ENCODE measurements at regions not wholly inside any gene's neighbourhood (a gene's known extent, or its start where the extent isn't known, plus 50 kb on each side); places are given as distances from the start of the nearest gene placed in this dataset.

- no peak for DNase-seq (ENCODE audit: low read depth in 4 of 4, low spot score in 2 of 4)
These were observed 156.4 kb downstream of the AACS start for GRCh38 chr12:125221602-125222001.

- no peak for DNase-seq (ENCODE audit: low read depth in 4 of 4, low spot score in 2 of 4)
These were observed 157.6 kb downstream of the AACS start for GRCh38 chr12:125222876-125223275.

- DNase-seq (ENCODE audit: low read depth in 4 of 4, low spot score in 2 of 4), result no peak
These were observed 160.4 kb downstream of the AACS start for GRCh38 chr12:125225641-125226040.

GRCh38 chr12:125228519-125229260 is 163.5 kb downstream of the AACS start:
- DNase-seq (ENCODE audit: low read depth in 4 of 4, low spot score in 2 of 4), result no peak

DNA sequence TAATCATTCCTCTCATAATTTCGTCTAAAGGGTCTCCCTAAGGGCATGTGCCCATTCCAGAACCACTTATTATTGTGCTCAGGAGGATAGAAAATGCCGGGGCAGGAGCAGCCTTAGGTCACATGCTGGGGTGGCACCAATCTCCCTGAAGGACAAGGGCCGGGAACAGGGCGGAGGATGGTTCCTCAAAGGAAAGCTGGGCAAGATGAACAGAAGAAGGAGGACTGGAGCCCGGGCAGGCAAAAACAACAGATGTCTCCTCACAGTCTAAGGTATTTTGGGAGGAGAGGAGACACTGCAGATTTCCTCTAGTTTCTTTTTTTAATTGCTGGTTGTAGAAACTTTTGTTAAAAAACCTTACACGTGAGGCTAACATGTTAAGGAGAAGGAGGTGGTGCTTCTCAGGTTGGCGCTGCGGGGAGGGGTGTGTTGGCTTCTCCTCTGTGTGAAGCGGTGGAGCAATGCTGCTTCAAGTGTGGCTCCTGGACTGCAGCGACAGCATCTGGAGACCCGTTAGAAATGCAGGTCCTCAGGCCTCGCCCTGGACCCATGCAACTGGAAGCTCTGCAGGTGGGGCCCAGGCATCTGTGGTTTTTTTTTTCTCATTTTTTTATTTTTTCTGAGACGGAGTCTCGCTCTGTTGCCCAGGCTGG is 164.8 kb downstream of the AACS start:
- DNase-seq (ENCODE audit: low read depth in 4 of 4, low spot score in 2 of 4), result no peak

DNA sequence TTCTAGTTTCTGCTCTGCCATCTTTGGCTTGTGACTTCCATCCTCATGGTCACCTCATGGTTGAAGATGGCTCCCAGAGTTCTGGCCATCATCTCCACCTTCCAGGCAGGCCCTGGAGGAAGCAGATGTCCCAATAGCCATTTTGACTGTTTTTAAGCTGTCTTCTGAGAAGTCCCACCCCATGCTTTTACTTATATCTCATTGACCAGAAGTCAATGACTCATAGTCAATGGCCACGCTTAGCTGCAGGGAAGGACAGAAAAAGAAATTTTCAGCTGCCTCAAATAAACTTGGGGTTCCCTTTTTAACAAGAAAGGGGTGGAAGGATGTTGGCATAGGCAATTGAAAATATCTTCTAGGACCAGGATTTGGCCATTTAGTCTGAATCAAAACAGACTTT is 168.1 kb downstream of the AACS start:
- no peak for DNase-seq (ENCODE audit: low read depth in 4 of 4, low spot score in 2 of 4)

- no peak for DNase-seq (ENCODE audit: low read depth in 4 of 4, low spot score in 2 of 4)
These were observed 174.3 kb downstream of the AACS start for GRCh38 chr12:125239563-125239962.

- DNase-seq (ENCODE audit: low read depth in 4 of 4, low spot score in 2 of 4), result no peak
These were observed 175.5 kb downstream of the AACS start for GRCh38 chr12:125240717-125241116.

GRCh38 chr12:125243811-125244210 is 178.6 kb downstream of the AACS start:
- no peak for DNase-seq (ENCODE audit: low read depth in 4 of 4, low spot score in 2 of 4)

DNA sequence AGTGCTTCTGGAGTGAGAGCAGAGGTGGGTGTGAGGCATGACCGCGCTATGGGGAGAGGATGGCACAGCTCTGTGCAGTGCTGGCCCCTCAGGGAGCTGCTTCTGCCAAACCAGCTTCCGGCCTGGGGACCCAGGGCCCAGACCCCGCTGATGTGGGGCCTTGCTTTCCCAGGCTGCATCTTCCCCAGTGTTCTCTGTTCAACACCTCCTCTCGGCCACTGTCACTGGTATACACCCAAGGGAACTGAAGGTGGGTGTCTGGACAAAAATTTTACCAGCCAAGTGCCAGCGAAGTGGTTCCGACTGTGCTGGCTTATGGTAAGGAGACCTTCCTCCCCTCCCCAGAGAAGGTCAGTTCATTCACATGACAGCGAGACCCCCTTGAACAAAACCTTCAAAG is 179.1 kb downstream of the AACS start:
- no peak for DNase-seq (ENCODE audit: low read depth in 4 of 4, low spot score in 2 of 4)

- DNase-seq (ENCODE audit: low read depth in 4 of 4, low spot score in 2 of 4), result no peak
These were observed 180.6 kb downstream of the AACS start for GRCh38 chr12:125245581-125246557.

- no peak for DNase-seq (ENCODE audit: low read depth in 4 of 4, low spot score in 2 of 4)
These were observed 182.2 kb downstream of the AACS start for GRCh38 chr12:125247477-125247876.

- no peak for DNase-seq (ENCODE audit: low read depth in 4 of 4, low spot score in 2 of 4)
These were observed 184.0 kb downstream of the AACS start for GRCh38 chr12:125249066-125249824.

- DNase-seq (ENCODE audit: low read depth in 4 of 4, low spot score in 2 of 4), result no peak
These were observed 184.7 kb downstream of the AACS start for GRCh38 chr12:125249932-125250331.

- DNase-seq (ENCODE audit: low read depth in 4 of 4, low spot score in 2 of 4), result no peak
These were observed 189.0 kb downstream of the AACS start for GRCh38 chr12:125254236-125254635.

DNA sequence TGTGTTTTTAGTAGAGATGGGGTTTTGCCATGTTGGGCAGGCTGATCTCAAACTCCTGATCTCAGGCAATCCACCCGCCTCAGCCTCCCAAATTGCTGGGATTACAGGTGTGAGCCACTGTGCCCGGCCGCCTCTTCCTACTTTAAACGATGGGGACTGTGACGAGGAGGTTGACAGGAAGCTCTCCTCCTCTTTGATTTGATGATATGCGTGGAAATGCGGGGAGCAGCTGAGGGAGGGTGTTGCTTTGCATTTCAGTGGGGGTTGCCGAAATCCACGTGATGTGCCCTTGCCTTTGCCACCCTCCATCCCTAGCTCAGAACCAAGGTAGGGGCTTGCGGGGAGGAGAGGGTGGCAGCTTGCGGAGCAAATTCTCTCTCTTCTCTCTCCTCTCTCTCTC is 189.6 kb downstream of the AACS start:
- DNase-seq (ENCODE audit: low read depth in 4 of 4, low spot score in 2 of 4), result no peak

DNA sequence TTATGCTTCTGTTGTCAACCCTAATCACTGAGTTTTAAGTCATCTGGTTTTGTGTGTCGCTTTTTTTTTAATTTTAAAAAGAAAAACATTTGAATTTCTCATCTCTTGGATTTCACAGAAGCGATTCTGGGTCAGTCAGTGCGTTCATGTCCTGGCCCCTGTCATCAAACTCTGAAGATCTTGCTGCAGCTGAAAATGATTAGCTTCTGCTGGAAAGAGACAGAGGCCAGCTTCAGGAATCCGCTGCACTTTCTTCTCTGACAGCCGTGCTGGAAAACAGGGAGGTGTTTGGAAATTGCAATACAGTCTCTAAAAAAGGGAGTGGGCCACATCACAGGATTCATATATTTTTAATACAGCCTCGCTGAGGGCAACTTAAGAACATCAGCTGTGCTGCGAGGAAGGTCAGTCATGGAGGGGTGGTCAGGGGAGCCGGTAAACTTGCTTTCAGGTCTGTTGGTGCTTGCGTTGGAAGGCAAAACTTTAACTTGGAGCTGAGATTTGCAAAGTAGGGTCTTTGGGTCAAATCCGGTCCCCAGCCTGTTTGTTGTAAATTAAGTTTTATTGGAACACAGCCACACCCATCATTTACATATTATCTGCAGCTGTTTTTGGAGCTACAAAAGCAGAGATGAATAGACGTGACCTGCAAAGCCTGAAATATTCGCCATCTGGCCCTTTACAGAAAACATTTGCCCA is 190.8 kb downstream of the AACS start:
- no peak for DNase-seq (ENCODE audit: low read depth in 4 of 4, low spot score in 2 of 4)

DNA sequence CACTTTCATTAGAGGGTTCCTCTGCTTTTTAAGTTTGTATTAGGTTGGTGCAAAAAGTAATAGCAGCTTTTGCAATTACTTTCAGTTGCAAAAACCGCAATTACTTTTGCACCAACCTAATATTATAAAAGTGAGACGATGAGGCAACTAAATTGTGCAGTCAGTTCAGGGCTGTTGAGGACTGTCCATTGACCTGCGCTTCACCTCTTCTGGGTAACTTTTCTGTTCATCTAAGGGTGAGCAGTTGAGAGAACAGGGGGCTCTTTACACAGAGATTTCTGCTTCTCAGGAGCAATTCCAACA is 191.3 kb downstream of the AACS start:
- DNase-seq (ENCODE audit: low read depth in 4 of 4, low spot score in 2 of 4), result no peak

- peak; percentile 48 to 62 (median 52) for DNase-seq (ENCODE audit: low read depth in 4 of 4, low spot score in 2 of 4)
These were observed 194.1 kb downstream of the AACS start for GRCh38 chr12:125259178-125259867.

GRCh38 chr12:125262851-125263250 is 197.6 kb downstream of the AACS start:
- no peak for DNase-seq (ENCODE audit: low read depth in 4 of 4, low spot score in 2 of 4)

Measured in left renal cortex interstitium (tissue), 4 donors.